ENCODE measurements at regions not wholly inside any gene's neighbourhood (a gene's known extent, or its start where the extent isn't known, plus 50 kb on each side); places are given as distances from the start of the nearest gene placed in this dataset.

- Histone ChIP-seq H2AFZ (ENCODE audit: low read depth, low read length, poor library complexity, severe bottlenecking) (no peak overlapping the region), H3K27me3 (ENCODE audit: insufficient read depth, low read length) (no peaks in the 10 kb centered on the region), H3K9ac (ENCODE audit: low read length) (no peak overlapping the region), H3K4me1 (ENCODE audit: control insufficient read depth in 1 of 2, insufficient read depth in 2 of 2, low read length in 2 of 2) (no peaks in the 10 kb centered on the region), H4K20me1 (ENCODE audit: insufficient read depth) (no peaks in the 10 kb centered on the region), H3K36me3 (ENCODE audit: control insufficient read depth in 1 of 2, insufficient read depth in 2 of 2, low read length in 2 of 2) (no peaks in the 10 kb centered on the region), H3K4me3 (replicated peaks in 1 of 2; ENCODE audit: low read depth in 1 of 2, low read length in 2 of 2) (no peak overlapping the region), H3K9me3 (ENCODE audit: control insufficient read depth in 1 of 2, insufficient read depth in 1 of 2, low read depth in 1 of 2, low read length in 2 of 2) (no peaks in the 10 kb centered on the region; a peak in 1 of 4 replicates), H3K27ac (ENCODE audit: low read depth, low read length) (no peak overlapping the region), H3K9me2 (ENCODE audit: insufficient read depth) (no peaks in the 10 kb centered on the region), H3K4me2 (ENCODE audit: low read length) (no peak overlapping the region), H3K79me2 (ENCODE audit: insufficient read depth, low read length) (no peaks in the 10 kb centered on the region)
- POLR2A ChIA-PET: no interaction called here
- CTCF ChIA-PET: no interaction called here
- DNase-seq (ENCODE audit: low read depth, low spot score): no peak
- intact Hi-C loops (cut with micrococcal nuclease): no loop called here
- RAD21 ChIA-PET (ENCODE audit: low non-redundant PET in 1 of 2, low total read pairs in 2 of 2, uncharacterized antibody in 2 of 2, unreplicated experiment in 2 of 2): no interaction called here
- ATAC-seq: no peak
- no peak for TF ChIP-seq EGR1 (IDR thresholded peaks at IDR 0.05; ENCODE audit: low read depth)
- no TSS peak for BruUV-seq (replicated peaks)
Observed at GRCh38 chr13:79906345-79906744, 425.4 kb downstream of the NDFIP2 start.

- Histone ChIP-seq H3K79me2 (ENCODE audit: insufficient read depth, low read length) (no peaks in the 10 kb centered on the region), H3K4me1 (ENCODE audit: control insufficient read depth in 1 of 2, insufficient read depth in 2 of 2, low read length in 2 of 2) (no peaks in the 10 kb centered on the region), H2AFZ (ENCODE audit: low read depth, low read length, poor library complexity, severe bottlenecking) (no peak overlapping the region), H3K9me3 (ENCODE audit: control insufficient read depth in 1 of 2, insufficient read depth in 1 of 2, low read depth in 1 of 2, low read length in 2 of 2) (no peaks in the 10 kb centered on the region; a peak in 2 of 4 replicates), H3K27ac (ENCODE audit: low read depth, low read length) (no peak overlapping the region), H3K27me3 (ENCODE audit: insufficient read depth, low read length) (no peaks in the 10 kb centered on the region), H3K9me2 (ENCODE audit: insufficient read depth) (no peaks in the 10 kb centered on the region), H3K4me3 (replicated peaks in 1 of 2; ENCODE audit: low read depth in 1 of 2, low read length in 2 of 2) (no peak overlapping the region), H4K20me1 (ENCODE audit: insufficient read depth) (no peaks in the 10 kb centered on the region), H3K36me3 (ENCODE audit: control insufficient read depth in 1 of 2, insufficient read depth in 2 of 2, low read length in 2 of 2) (no peaks in the 10 kb centered on the region), H3K9ac (ENCODE audit: low read length) (no peak overlapping the region), H3K4me2 (ENCODE audit: low read length) (no peak overlapping the region)
- CTCF ChIA-PET: no interaction called here
- intact Hi-C loops (cut with micrococcal nuclease): no loop called here
- RAD21 ChIA-PET (ENCODE audit: low non-redundant PET in 1 of 2, low total read pairs in 2 of 2, uncharacterized antibody in 2 of 2, unreplicated experiment in 2 of 2): no interaction called here
- BruUV-seq (replicated peaks): no TSS peak
- DNase-seq (ENCODE audit: low read depth, low spot score) (no peak), ATAC-seq (no peak)
- POLR2A ChIA-PET: no interaction called here
- TF ChIP-seq EGR1 (IDR thresholded peaks at IDR 0.05; ENCODE audit: low read depth) (no peak), FOSL1 (IDR thresholded peaks at IDR 0.05; ENCODE audit: low read depth) (no peak), SRF (IDR thresholded peaks at IDR 0.05; ENCODE audit: low read depth) (no peak)
Observed at GRCh38 chr13:79905018-79905417, 424.1 kb downstream of the NDFIP2 start.

GRCh38 chr13:79904581-79904980 is 423.6 kb downstream of the NDFIP2 start:
- TF ChIP-seq FOSL1 (IDR thresholded peaks at IDR 0.05; ENCODE audit: low read depth): no peak

More at GRCh38 chr13:79904581-79904980, 423.6 kb downstream of the NDFIP2 start:
- Histone ChIP-seq H3K27ac (ENCODE audit: low read depth, low read length) (no peak overlapping the region), H3K9ac (ENCODE audit: low read length) (no peak overlapping the region), H3K4me2 (ENCODE audit: low read length) (no peak overlapping the region), H3K36me3 (ENCODE audit: control insufficient read depth in 1 of 2, insufficient read depth in 2 of 2, low read length in 2 of 2) (no peaks in the 10 kb centered on the region), H3K9me3 (ENCODE audit: control insufficient read depth in 1 of 2, insufficient read depth in 1 of 2, low read depth in 1 of 2, low read length in 2 of 2) (no peaks in the 10 kb centered on the region; a peak in 1 of 4 replicates), H3K27me3 (ENCODE audit: insufficient read depth, low read length) (no peaks in the 10 kb centered on the region), H4K20me1 (ENCODE audit: insufficient read depth) (no peaks in the 10 kb centered on the region), H3K9me2 (ENCODE audit: insufficient read depth) (no peaks in the 10 kb centered on the region), H3K79me2 (ENCODE audit: insufficient read depth, low read length) (no peaks in the 10 kb centered on the region), H3K4me3 (replicated peaks in 1 of 2; ENCODE audit: low read depth in 1 of 2, low read length in 2 of 2) (no peak overlapping the region), H3K4me1 (ENCODE audit: control insufficient read depth in 1 of 2, insufficient read depth in 2 of 2, low read length in 2 of 2) (no peaks in the 10 kb centered on the region), H2AFZ (ENCODE audit: low read depth, low read length, poor library complexity, severe bottlenecking) (no peak overlapping the region)
- intact Hi-C loops (cut with micrococcal nuclease): no loop called here
- RAD21 ChIA-PET (ENCODE audit: low non-redundant PET in 1 of 2, low total read pairs in 2 of 2, uncharacterized antibody in 2 of 2, unreplicated experiment in 2 of 2): no interaction called here
- DNase-seq (ENCODE audit: low read depth, low spot score) (no peak), ATAC-seq (no peak)
- no TSS peak for BruUV-seq (replicated peaks)
- CTCF ChIA-PET: no interaction called here
- POLR2A ChIA-PET: no interaction called here
